ENCODE measurements at regions not wholly inside any gene's neighbourhood (a gene's known extent, or its start where the extent isn't known, plus 50 kb on each side); places are given as distances from the start of the nearest gene placed in this dataset.

DNA sequence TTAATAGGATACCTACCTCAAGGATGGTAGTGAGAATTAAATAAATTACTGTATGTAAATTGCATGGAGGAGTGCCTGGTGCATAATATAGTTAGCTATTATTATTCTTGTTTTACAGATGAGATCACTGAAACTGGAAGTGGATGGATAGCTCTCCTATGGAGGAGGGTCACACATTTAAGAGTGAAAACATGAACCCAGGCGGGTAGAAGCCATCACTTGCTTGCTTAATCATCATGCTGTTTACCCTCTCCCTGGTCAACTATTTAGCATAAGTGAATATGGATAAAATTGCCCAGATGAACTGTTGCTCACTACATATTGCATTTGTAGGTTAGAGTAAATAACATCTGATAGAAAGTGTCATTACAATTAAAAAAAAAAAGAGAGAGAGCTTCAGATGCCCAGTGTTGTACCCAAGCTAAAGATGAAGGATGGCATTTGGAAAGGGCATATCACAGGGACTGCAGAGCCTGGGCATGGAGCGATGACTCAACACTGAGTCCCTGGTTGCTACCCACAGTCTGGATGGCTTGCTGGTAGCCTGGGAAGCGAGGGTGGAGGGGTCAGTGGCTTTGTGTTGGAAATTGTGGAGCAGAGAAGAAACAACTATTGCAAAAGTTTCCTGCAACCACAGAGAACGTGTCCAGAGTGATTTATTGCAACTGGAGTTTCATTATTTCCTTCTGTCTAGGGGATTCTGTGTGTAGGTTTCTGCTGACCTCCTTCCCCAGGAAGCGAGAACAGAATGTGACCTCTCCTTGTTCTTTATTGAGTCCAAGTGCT, 414.4 kb downstream of the SHISA9 start:
- TF ChIP-seq MTA3 (IDR thresholded peaks at IDR 0.05; ENCODE audit: borderline replicate concordance, low read length), result no peak
- no peak for TF ChIP-seq TCF12 (IDR thresholded peaks at IDR 0.05; ENCODE audit: low read depth, low read length)
- no peak for TF ChIP-seq DPF2 (IDR thresholded peaks at IDR 0.05)
- no peak for TF ChIP-seq NR2C2 (IDR thresholded peaks at IDR 0.05; ENCODE audit: borderline replicate concordance, control insufficient read depth, insufficient read length, low read depth)
